Activated naive CD8-positive, alpha-beta T cell (primary cell): ENCODE measurements at regions not wholly inside any gene's neighbourhood (a gene's known extent, or its start where the extent isn't known, plus 50 kb on each side); places are given as distances from the start of the nearest gene placed in this dataset.
A peak's percentile ranks its signal among the peaks of the same experiment; 100 is the strongest.

Experiments used
- H3K27ac Mint-ChIP-seq: one replicate; pipeline ENCODE4 v1.8.0; 2021; ENCODE audit warnings: mixed read lengths
- H3K27me3 Mint-ChIP-seq: one replicate; pipeline ENCODE4 v1.8.0; 2021; ENCODE audit warnings: mixed read lengths
- H3K36me3 Mint-ChIP-seq: one replicate; pipeline ENCODE4 v1.8.0; 2021; ENCODE audit warnings: mixed read lengths
- H3K4me1 Mint-ChIP-seq: one replicate; pipeline ENCODE4 v1.8.0; 2021; ENCODE audit warnings: low read depth, mixed read lengths
- H3K4me3 Mint-ChIP-seq: one replicate; pipeline ENCODE4 v1.8.0; 2021; ENCODE audit warnings: mild to moderate bottlenecking, mixed read lengths
- H3K9me3 Mint-ChIP-seq: one replicate; pipeline ENCODE4 v1.8.0; 2021; ENCODE audit warnings: low read depth, mixed read lengths

GRCh38 chr13:106986687-106987426 lies 418.9 kb upstream of the ARGLU1 start:
- Mint-ChIP-seq H3K27me3 (no peaks in the 10 kb centered on the region), H3K9me3 (no peaks in the 10 kb centered on the region), H3K36me3 (no peaks in the 10 kb centered on the region), H3K4me3 (no peak overlapping the region), H3K4me1 (no peaks in the 10 kb centered on the region), H3K27ac (no peak overlapping the region)

GRCh38 chr13:106986033-106986484 lies 418.1 kb upstream of the ARGLU1 start:
- Mint-ChIP-seq H3K27me3 (no peaks in the 10 kb centered on the region), H3K4me1 (no peaks in the 10 kb centered on the region), H3K4me3 (no peak overlapping the region), H3K27ac (no peak overlapping the region), H3K36me3 (no peaks in the 10 kb centered on the region), H3K9me3 (no peaks in the 10 kb centered on the region)

GRCh38 chr13:106985481-106985880 lies 417.5 kb upstream of the ARGLU1 start:
- no peaks in the 10 kb centered on the region for H3K9me3 Mint-ChIP-seq
- no peaks in the 10 kb centered on the region for H3K4me1 Mint-ChIP-seq
- H3K36me3 Mint-ChIP-seq, result no peaks in the 10 kb centered on the region
- H3K27me3 Mint-ChIP-seq, result no peaks in the 10 kb centered on the region
- no peak overlapping the region for H3K27ac Mint-ChIP-seq
- no peak overlapping the region for H3K4me3 Mint-ChIP-seq

GRCh38 chr13:106981051-106981450 lies 413.1 kb upstream of the ARGLU1 start:
- Mint-ChIP-seq H3K36me3 (no peaks in the 10 kb centered on the region), H3K4me1 (no peaks in the 10 kb centered on the region), H3K27me3 (no peaks in the 10 kb centered on the region), H3K4me3 (no peak overlapping the region), H3K27ac (no peak overlapping the region), H3K9me3 (no peaks in the 10 kb centered on the region)

- Mint-ChIP-seq H3K36me3 (no peaks in the 10 kb centered on the region), H3K27me3 (no peaks in the 10 kb centered on the region), H3K4me1 (no peaks in the 10 kb centered on the region), H3K9me3 (peaks cover 10% of the 10 kb centered on the region), H3K27ac (no peak overlapping the region), H3K4me3 (no peak overlapping the region)
These were observed 399.5 kb upstream of the ARGLU1 start for GRCh38 chr13:106967391-106967790.

- peaks cover 10% of the 10 kb centered on the region for H3K9me3 Mint-ChIP-seq
- H3K27ac Mint-ChIP-seq, result no peak overlapping the region
- H3K36me3 Mint-ChIP-seq, result no peaks in the 10 kb centered on the region
- no peak overlapping the region for H3K4me3 Mint-ChIP-seq
- H3K4me1 Mint-ChIP-seq, result no peaks in the 10 kb centered on the region
- no peaks in the 10 kb centered on the region for H3K27me3 Mint-ChIP-seq
These were observed 395.2 kb upstream of the ARGLU1 start for GRCh38 chr13:106963151-106963550.

GRCh38 chr13:106961651-106962050 lies 393.7 kb upstream of the ARGLU1 start:
- no peaks in the 10 kb centered on the region for H3K36me3 Mint-ChIP-seq
- no peaks in the 10 kb centered on the region for H3K27me3 Mint-ChIP-seq
- no peak overlapping the region for H3K4me3 Mint-ChIP-seq
- peaks cover under 1% of the 10 kb centered on the region for H3K9me3 Mint-ChIP-seq
- H3K27ac Mint-ChIP-seq, result no peak overlapping the region
- H3K4me1 Mint-ChIP-seq, result no peaks in the 10 kb centered on the region

- no peaks in the 10 kb centered on the region for H3K4me1 Mint-ChIP-seq
- H3K36me3 Mint-ChIP-seq, result no peaks in the 10 kb centered on the region
- H3K27ac Mint-ChIP-seq, result no peak overlapping the region
- no peak overlapping the region for H3K4me3 Mint-ChIP-seq
- no peaks in the 10 kb centered on the region for H3K27me3 Mint-ChIP-seq
- no peaks in the 10 kb centered on the region for H3K9me3 Mint-ChIP-seq
These were observed 393.3 kb upstream of the ARGLU1 start for GRCh38 chr13:106961216-106961615.

- H3K36me3 Mint-ChIP-seq, result peaks cover 2% of the 10 kb centered on the region
- peaks cover 4% of the 10 kb centered on the region for H3K9me3 Mint-ChIP-seq
- no peak overlapping the region for H3K4me3 Mint-ChIP-seq
- peaks cover 1% of the 10 kb centered on the region for H3K27me3 Mint-ChIP-seq
- H3K27ac Mint-ChIP-seq, result no peak overlapping the region
- no peaks in the 10 kb centered on the region for H3K4me1 Mint-ChIP-seq
These were observed 390.7 kb upstream of the ARGLU1 start for GRCh38 chr13:106958621-106959048.

GRCh38 chr13:106942563-106942962 lies 374.6 kb upstream of the ARGLU1 start:
- H3K36me3 Mint-ChIP-seq, result no peaks in the 10 kb centered on the region
- H3K4me1 Mint-ChIP-seq, result no peaks in the 10 kb centered on the region
- H3K9me3 Mint-ChIP-seq, result no peaks in the 10 kb centered on the region
- no peak overlapping the region for H3K27ac Mint-ChIP-seq
- no peak overlapping the region for H3K4me3 Mint-ChIP-seq
- H3K27me3 Mint-ChIP-seq, result no peaks in the 10 kb centered on the region

- Mint-ChIP-seq H3K27ac (no peak overlapping the region), H3K36me3 (no peaks in the 10 kb centered on the region), H3K27me3 (no peaks in the 10 kb centered on the region), H3K4me3 (no peak overlapping the region), H3K9me3 (no peaks in the 10 kb centered on the region), H3K4me1 (no peaks in the 10 kb centered on the region)
These were observed 373.8 kb upstream of the ARGLU1 start for GRCh38 chr13:106941779-106942178.

- peaks cover 4% of the 10 kb centered on the region for H3K27me3 Mint-ChIP-seq
- H3K27ac Mint-ChIP-seq, result no peak overlapping the region
- no peak overlapping the region for H3K4me3 Mint-ChIP-seq
- no peaks in the 10 kb centered on the region for H3K4me1 Mint-ChIP-seq
- no peaks in the 10 kb centered on the region for H3K36me3 Mint-ChIP-seq
- no peaks in the 10 kb centered on the region for H3K9me3 Mint-ChIP-seq
These were observed 359.5 kb upstream of the ARGLU1 start for GRCh38 chr13:106927421-106927820.

- H3K9me3 Mint-ChIP-seq, result no peaks in the 10 kb centered on the region
- H3K4me1 Mint-ChIP-seq, result peaks cover 11% of the 10 kb centered on the region
- H3K4me3 Mint-ChIP-seq, result no peak overlapping the region
- peaks cover 20% of the 10 kb centered on the region for H3K27me3 Mint-ChIP-seq
- no peaks in the 10 kb centered on the region for H3K36me3 Mint-ChIP-seq
- H3K27ac Mint-ChIP-seq, result no peak overlapping the region
These were observed 354.4 kb upstream of the ARGLU1 start for GRCh38 chr13:106922384-106922783.

- Mint-ChIP-seq H3K4me1 (peaks cover 13% of the 10 kb centered on the region), H3K27ac (no peak overlapping the region), H3K4me3 (no peak overlapping the region), H3K36me3 (no peaks in the 10 kb centered on the region), H3K27me3 (peaks cover 26% of the 10 kb centered on the region), H3K9me3 (no peaks in the 10 kb centered on the region)
These were observed 351.7 kb upstream of the ARGLU1 start for GRCh38 chr13:106919638-106920037.

GRCh38 chr13:106919133-106919532 lies 351.2 kb upstream of the ARGLU1 start:
- Mint-ChIP-seq H3K4me3 (peak overlapping the region; percentile 41), H3K27me3 (peaks cover 25% of the 10 kb centered on the region), H3K9me3 (no peaks in the 10 kb centered on the region), H3K4me1 (peaks cover 13% of the 10 kb centered on the region), H3K27ac (no peak overlapping the region), H3K36me3 (no peaks in the 10 kb centered on the region)

GRCh38 chr13:106918557-106918860 lies 350.6 kb upstream of the ARGLU1 start:
- Mint-ChIP-seq H3K27me3 (peaks cover 25% of the 10 kb centered on the region), H3K27ac (no peak overlapping the region), H3K36me3 (no peaks in the 10 kb centered on the region), H3K4me1 (peaks cover 13% of the 10 kb centered on the region), H3K9me3 (no peaks in the 10 kb centered on the region), H3K4me3 (peak overlapping the region; percentile 70)
